ENCODE measurements at regions not wholly inside any gene's neighbourhood (a gene's known extent, or its start where the extent isn't known, plus 50 kb on each side); places are given as distances from the start of the nearest gene placed in this dataset.

DNA sequence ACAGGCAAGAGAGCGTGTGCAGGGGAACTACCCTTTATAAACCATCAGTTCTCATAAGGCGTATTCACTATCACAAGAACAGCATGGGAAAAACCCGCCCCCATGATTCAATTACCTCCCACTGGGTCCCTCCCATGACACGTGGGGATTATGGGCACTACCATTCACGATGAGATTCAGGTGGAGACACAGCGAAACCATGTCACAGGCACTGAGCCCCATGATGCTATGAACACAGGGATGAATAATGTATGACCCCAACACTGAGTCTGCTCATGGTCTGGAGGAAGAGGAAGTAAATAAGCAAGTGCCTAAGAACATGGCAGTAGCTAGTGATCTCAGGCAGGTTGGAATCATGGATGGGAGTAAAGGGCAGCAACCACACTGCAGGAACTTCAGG, 281.0 kb upstream of the ZNF462 start:
- TF ChIP-seq, protein P1, sequence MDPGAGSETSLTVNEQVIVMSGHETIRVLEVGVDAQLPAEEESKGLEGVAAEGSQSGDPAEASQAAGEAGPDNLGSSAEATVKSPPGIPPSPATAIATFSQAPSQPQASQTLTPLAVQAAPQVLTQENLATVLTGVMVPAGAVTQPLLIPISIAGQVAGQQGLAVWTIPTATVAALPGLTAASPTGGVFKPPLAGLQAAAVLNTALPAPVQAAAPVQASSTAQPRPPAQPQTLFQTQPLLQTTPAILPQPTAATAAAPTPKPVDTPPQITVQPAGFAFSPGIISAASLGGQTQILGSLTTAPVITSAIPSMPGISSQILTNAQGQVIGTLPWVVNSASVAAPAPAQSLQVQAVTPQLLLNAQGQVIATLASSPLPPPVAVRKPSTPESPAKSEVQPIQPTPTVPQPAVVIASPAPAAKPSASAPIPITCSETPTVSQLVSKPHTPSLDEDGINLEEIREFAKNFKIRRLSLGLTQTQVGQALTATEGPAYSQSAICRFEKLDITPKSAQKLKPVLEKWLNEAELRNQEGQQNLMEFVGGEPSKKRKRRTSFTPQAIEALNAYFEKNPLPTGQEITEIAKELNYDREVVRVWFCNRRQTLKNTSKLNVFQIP (CRISPR knock-in tag; IDR thresholded peaks at IDR 0.05; ENCODE audit: borderline replicate concordance, low read depth) = no peak
- no peak for TF ChIP-seq ISL1 (CRISPR knock-in tag; IDR thresholded peaks at IDR 0.05)
- TF ChIP-seq, protein P2, sequence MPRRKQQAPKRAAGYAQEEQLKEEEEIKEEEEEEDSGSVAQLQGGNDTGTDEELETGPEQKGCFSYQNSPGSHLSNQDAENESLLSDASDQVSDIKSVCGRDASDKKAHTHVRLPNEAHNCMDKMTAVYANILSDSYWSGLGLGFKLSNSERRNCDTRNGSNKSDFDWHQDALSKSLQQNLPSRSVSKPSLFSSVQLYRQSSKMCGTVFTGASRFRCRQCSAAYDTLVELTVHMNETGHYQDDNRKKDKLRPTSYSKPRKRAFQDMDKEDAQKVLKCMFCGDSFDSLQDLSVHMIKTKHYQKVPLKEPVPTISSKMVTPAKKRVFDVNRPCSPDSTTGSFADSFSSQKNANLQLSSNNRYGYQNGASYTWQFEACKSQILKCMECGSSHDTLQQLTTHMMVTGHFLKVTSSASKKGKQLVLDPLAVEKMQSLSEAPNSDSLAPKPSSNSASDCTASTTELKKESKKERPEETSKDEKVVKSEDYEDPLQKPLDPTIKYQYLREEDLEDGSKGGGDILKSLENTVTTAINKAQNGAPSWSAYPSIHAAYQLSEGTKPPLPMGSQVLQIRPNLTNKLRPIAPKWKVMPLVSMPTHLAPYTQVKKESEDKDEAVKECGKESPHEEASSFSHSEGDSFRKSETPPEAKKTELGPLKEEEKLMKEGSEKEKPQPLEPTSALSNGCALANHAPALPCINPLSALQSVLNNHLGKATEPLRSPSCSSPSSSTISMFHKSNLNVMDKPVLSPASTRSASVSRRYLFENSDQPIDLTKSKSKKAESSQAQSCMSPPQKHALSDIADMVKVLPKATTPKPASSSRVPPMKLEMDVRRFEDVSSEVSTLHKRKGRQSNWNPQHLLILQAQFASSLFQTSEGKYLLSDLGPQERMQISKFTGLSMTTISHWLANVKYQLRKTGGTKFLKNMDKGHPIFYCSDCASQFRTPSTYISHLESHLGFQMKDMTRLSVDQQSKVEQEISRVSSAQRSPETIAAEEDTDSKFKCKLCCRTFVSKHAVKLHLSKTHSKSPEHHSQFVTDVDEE (CRISPR knock-in tag; IDR thresholded peaks at IDR 0.05) = no peak
- TF ChIP-seq ZFP3 (CRISPR knock-in tag; IDR thresholded peaks at IDR 0.05) = no peak
- no peak for TF ChIP-seq ZFP30 (CRISPR knock-in tag; IDR thresholded peaks at IDR 0.05)
